H1 (cell line): ENCODE measurements at regions not wholly inside any gene's neighbourhood (a gene's known extent, or its start where the extent isn't known, plus 50 kb on each side); places are given as distances from the start of the nearest gene placed in this dataset.
"Not testable (repeated sequence)": the region's sequence is repeated elsewhere in the genome, so short reads cannot be mapped to it uniquely, and the experiment has no call there.

Experiments used
- BRCA1 ChIP-seq: IDR thresholded peaks from 2 replicates; pipeline ENCODE4 v1.6.1; 2012; ENCODE audit warnings: low read depth, low read length, improper control_type of control experiment
- EP300 ChIP-seq, 2 experiments: IDR thresholded peaks; 1 replicate in 1 of 2; 2 replicates in 1 of 2; pipeline ENCODE4 v1.6.1; 2011 to 2012; ENCODE audit warnings: low read depth in 2 of 2, low read length in 2 of 2, mild to moderate bottlenecking in 2 of 2, borderline replicate concordance in 1 of 2, inconsistent platforms in 1 of 2, moderate library complexity in 1 of 2
- EZH2 ChIP-seq: fragments of 200-600 bp; sonication (generic); IDR thresholded peaks from 2 replicates; pipeline ENCODE4 v1.7.1; 2012; ENCODE audit warnings: low read depth, mild to moderate bottlenecking, moderate library complexity, low read length, inconsistent platforms; ENCODE audit not compliant: severe bottlenecking
- HDAC6 ChIP-seq: IDR thresholded peaks from one replicate; pipeline ENCODE4 v1.7.1; 2012; ENCODE audit warnings: low read depth, mild to moderate bottlenecking, inconsistent platforms, low read length, moderate library complexity
- KDM5A ChIP-seq: fragments of 200-600 bp; IDR thresholded peaks from 2 replicates; pipeline ENCODE4 v1.7.1; 2012; ENCODE audit warnings: mild to moderate bottlenecking, low read length, inconsistent platforms, mixed read lengths
- POLR2A ChIP-seq, 2 experiments: IDR thresholded peaks; 1 replicate in 1 of 2; 2 replicates in 1 of 2; pipeline ENCODE4 v1.6.1; 2011; ENCODE audit warnings: low read depth in 2 of 2, low read length in 2 of 2, mild to moderate bottlenecking in 2 of 2; ENCODE audit errors: control extremely low read depth in 1 of 2
- SIN3A ChIP-seq, 2 experiments: IDR thresholded peaks in 1 of 2; conservative IDR thresholded peaks in 1 of 2; 2 replicates each; pipeline ENCODE4 v1.6.1; 2011 to 2012; ENCODE audit warnings: low read length in 2 of 2, improper control_type of control experiment in 1 of 2, low read depth in 1 of 2, mild to moderate bottlenecking in 1 of 2
- SP2 ChIP-seq: IDR thresholded peaks from 2 replicates; pipeline ENCODE4 v1.6.1; 2012; ENCODE audit warnings: mild to moderate bottlenecking, low read length, inconsistent platforms
- TAF1 ChIP-seq: IDR thresholded peaks from 2 replicates; pipeline ENCODE4 v1.6.1; 2011; ENCODE audit warnings: mild to moderate bottlenecking, low read depth, low read length
- YY1 ChIP-seq: IDR thresholded peaks from 2 replicates; pipeline ENCODE4 v1.6.1; 2011; ENCODE audit warnings: low read depth, mild to moderate bottlenecking, low read length
- TF ChIP-seq, protein P1 (sequence below), 3 experiments: IDR thresholded peaks; 1 replicate in 2 of 3; 2 replicates in 1 of 3; pipeline versions ENCODE4 v1.5.1 to v1.6.1; 2011; ENCODE audit warnings: low read length in 3 of 3, mild to moderate bottlenecking in 3 of 3, inconsistent platforms in 2 of 3, low read depth in 1 of 3, moderate library complexity in 1 of 3; ENCODE audit not compliant: insufficient read depth in 1 of 3; ENCODE audit errors: control extremely low read depth in 1 of 3
- TF ChIP-seq, protein P2 (sequence below): IDR thresholded peaks from 2 replicates; pipeline ENCODE4 v1.6.1; 2011; ENCODE audit warnings: low read depth, mild to moderate bottlenecking, low read length; ENCODE audit not compliant: insufficient read depth

DNA sequence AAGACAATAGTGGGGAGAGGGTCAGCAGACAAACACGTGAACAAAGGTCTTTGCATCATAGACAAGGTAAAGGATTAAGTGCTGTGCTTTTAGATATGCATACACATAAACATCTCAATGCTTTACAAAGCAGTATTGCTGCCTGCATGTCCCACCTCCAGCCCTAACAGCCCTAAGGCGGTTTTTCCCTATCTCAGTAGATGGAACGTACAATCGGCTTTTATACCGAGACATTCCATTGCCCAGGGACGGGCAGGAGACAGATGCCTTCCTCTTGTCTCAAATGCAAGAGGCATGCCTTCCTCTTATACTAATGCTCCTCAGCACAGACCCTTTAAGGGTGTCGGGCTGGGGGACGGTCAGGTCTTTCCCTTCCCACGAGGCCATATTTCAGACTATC, 124.0 kb upstream of the PRR20G start:
- not testable (repeated sequence) for TF ChIP-seq POLR2A (IDR thresholded peaks at IDR 0.05; ENCODE audit: control extremely low read depth in 1 of 2, low read depth in 2 of 2, low read length in 2 of 2); KDM5A; TAF1; EZH2; YY1; SIN3A (conservative IDR thresholded peaks at IDR 0.05 in 1 of 2, IDR thresholded peaks at IDR 0.05 in 1 of 2; ENCODE audit: low read depth in 1 of 2, low read length in 2 of 2); HDAC6; SP2; BRCA1; EP300 (IDR thresholded peaks at IDR 0.05; ENCODE audit: borderline replicate concordance in 1 of 2, low read depth in 2 of 2, low read length in 2 of 2)
- TF ChIP-seq, protein P1, sequence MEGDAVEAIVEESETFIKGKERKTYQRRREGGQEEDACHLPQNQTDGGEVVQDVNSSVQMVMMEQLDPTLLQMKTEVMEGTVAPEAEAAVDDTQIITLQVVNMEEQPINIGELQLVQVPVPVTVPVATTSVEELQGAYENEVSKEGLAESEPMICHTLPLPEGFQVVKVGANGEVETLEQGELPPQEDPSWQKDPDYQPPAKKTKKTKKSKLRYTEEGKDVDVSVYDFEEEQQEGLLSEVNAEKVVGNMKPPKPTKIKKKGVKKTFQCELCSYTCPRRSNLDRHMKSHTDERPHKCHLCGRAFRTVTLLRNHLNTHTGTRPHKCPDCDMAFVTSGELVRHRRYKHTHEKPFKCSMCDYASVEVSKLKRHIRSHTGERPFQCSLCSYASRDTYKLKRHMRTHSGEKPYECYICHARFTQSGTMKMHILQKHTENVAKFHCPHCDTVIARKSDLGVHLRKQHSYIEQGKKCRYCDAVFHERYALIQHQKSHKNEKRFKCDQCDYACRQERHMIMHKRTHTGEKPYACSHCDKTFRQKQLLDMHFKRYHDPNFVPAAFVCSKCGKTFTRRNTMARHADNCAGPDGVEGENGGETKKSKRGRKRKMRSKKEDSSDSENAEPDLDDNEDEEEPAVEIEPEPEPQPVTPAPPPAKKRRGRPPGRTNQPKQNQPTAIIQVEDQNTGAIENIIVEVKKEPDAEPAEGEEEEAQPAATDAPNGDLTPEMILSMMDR (IDR thresholded peaks at IDR 0.05; ENCODE audit: control extremely low read depth in 1 of 3, insufficient read depth in 1 of 3, low read depth in 1 of 3, low read length in 3 of 3): not testable (repeated sequence)
- TF ChIP-seq, protein P2, sequence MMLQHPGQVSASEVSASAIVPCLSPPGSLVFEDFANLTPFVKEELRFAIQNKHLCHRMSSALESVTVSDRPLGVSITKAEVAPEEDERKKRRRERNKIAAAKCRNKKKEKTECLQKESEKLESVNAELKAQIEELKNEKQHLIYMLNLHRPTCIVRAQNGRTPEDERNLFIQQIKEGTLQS: not testable (repeated sequence)
